Panc1 (cell line): ENCODE measurements at regions not wholly inside any gene's neighbourhood (a gene's known extent, or its start where the extent isn't known, plus 50 kb on each side); places are given as distances from the start of the nearest gene placed in this dataset.
A peak's percentile ranks its signal among the peaks of the same experiment; 100 is the strongest.

Experiments
- ATAC-seq: fragments of 200-7000 bp; cut with Tn5 transposase; 2 replicates; pipeline ENCODE4 v1.9.1; 2020; ENCODE audit warnings: mild to moderate bottlenecking, moderate library complexity
- BruUV-seq: library from RNA; stranded (reverse); fragments of 400-500 nt; replicated peaks from 2 replicates; lab custom pipeline; 2021; lab: Mats Ljungman, UMichigan
- CTCF ChIA-PET: fragments of 300-600 bp; sonication (Branson Sonifier 250); formaldehyde crosslinking; loops from one replicate; lab custom pipeline; 2022; ENCODE audit warnings: antibody characterized with exemption; lab: Charles Lee
- POLR2A ChIA-PET: fragments of 300-600 bp; sonication (Branson Sonifier 250); formaldehyde crosslinking; loops from one replicate; lab custom pipeline; 2022; ENCODE audit warnings: antibody characterized with exemption; lab: Charles Lee
- DNase-seq: peaks from one replicate; pipeline ENCODE4 v3.0.0-alpha.2; 2010; ENCODE audit warnings: low read depth, low spot score
- H3K27ac ChIP-seq: 2 replicates; pipeline ENCODE4 v1.5.1; 2011; ENCODE audit warnings: mild to moderate bottlenecking, low read length, inconsistent platforms
- H3K27me3 ChIP-seq: fragments of 200-500 bp; sonication (Bioruptor generic); 2 replicates; pipeline ENCODE4 v1.6.0; 2014; ENCODE audit warnings: low read length, inconsistent platforms; ENCODE audit not compliant: control insufficient read depth, insufficient read depth
- H3K36me3 ChIP-seq: fragments of 200-500 bp; sonication (Bioruptor generic); 2 replicates; pipeline ENCODE4 v1.5.1; 2014; ENCODE audit warnings: inconsistent platforms, mild to moderate bottlenecking, low read length, moderate library complexity; ENCODE audit not compliant: control insufficient read depth, insufficient read depth
- H3K4me1 ChIP-seq: 2 replicates; pipeline ENCODE4 v1.5.1; 2011; ENCODE audit warnings: inconsistent platforms, mild to moderate bottlenecking, low read length, moderate library complexity; ENCODE audit not compliant: control insufficient read depth, insufficient read depth
- H3K4me3 ChIP-seq, 2 experiments: 2 replicates each; pipeline ENCODE4 v1.5.1; 2011 to 2012; ENCODE audit warnings: low read depth in 2 of 2, low read length in 2 of 2, mild to moderate bottlenecking in 2 of 2, inconsistent platforms in 1 of 2, moderate library complexity in 1 of 2
- H3K9me3 ChIP-seq: fragments of 200-500 bp; sonication (Bioruptor generic); 2 replicates; pipeline ENCODE4 v1.5.1; 2014; ENCODE audit warnings: low read depth, mild to moderate bottlenecking, inconsistent platforms, low read length, moderate library complexity; ENCODE audit not compliant: control insufficient read depth, insufficient read depth
- POLR2AphosphoS5 ChIP-seq: IDR thresholded peaks from 2 replicates; pipeline ENCODE4 v1.6.1; 2012; ENCODE audit warnings: mild to moderate bottlenecking, low read depth, low read length, moderate library complexity
- SIN3A ChIP-seq: IDR thresholded peaks from 2 replicates; pipeline ENCODE4 v1.6.1; 2012; ENCODE audit warnings: low read depth, mild to moderate bottlenecking, low read length, moderate library complexity, borderline replicate concordance; ENCODE audit not compliant: insufficient read depth
- TCF7L2 ChIP-seq: IDR thresholded peaks from 2 replicates; pipeline ENCODE4 v1.6.1; 2011; ENCODE audit warnings: mild to moderate bottlenecking, low read depth, low read length, inconsistent platforms
- in situ Hi-C: cut with HindIII; loops from 2 replicates; pipeline ENCODE4 v1.10.0; 2016; ENCODE audit warnings: low sequenced_read_pairs, low pct_unique_long_range_greater_than_20kb
- intact Hi-C: fragments of 100-400 bp; cut with micrococcal nuclease; formaldehyde crosslinking; loops from one replicate; pipeline ENCODE4 v1.10.0; 2022; ENCODE audit not compliant: unreplicated experiment
- TF ChIP-seq, protein P1 (sequence below), 2 experiments: IDR thresholded peaks; 2 replicates each; pipeline ENCODE4 v1.6.1; 2011 to 2012; ENCODE audit warnings: low read depth in 2 of 2, control low read depth in 1 of 2, low read length in 1 of 2, mild to moderate bottlenecking in 1 of 2, moderate library complexity in 1 of 2; ENCODE audit not compliant: insufficient read depth in 1 of 2
- TF ChIP-seq, protein P2 (sequence below): fragments of 450-650 bp; IDR thresholded peaks from 2 replicates; pipeline ENCODE4 v1.5.1; 2017; ENCODE audit warnings: mild to moderate bottlenecking

DNA sequence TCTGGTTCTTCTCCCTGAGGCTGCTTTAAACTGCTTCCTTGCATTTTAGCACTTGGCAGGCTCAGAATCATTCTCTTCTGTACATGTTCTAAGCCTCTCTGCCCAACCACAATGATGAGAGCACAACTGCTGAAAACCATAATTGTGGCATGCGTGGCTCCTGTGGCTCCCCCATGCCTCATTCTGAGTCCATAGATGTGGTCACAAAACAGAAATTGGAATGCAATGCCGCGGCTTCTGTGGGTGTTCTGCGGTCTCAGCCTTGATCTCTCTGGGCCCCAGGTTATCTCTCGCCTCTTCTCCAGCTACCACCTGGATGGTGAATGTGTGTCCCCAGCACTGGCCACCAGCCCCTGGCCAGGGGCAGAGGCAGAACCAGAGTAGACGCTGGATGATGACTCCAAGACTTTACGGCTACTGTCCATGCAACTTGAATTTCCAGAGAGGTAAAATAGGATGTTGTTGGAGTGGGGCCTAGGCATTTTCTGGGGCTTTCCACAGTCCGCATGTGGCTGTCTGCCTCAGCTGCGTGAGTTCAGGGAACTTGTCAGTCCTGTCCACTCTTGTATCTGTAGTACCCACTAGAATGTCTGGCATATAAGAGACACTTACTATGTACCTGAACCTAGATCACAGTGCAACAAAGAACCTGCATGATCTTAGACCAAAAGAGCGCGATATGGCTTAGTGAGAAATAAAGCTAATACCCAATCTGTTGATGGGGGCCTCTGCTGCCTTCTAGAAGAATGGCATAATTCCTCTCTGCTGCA lies 52.4 kb upstream of the ADRB1 start:
- ChIA-PET POLR2A (no interaction called here), CTCF (interaction anchor here (0.5 kb wide), 1 partner anchor 55 kb away, joined by 9 read pairs; no protein-coding TSS in a partner anchor)
- H3K4me3 ChIP-seq = no peak overlapping the region
- BruUV-seq = no TSS peak
- H3K27ac ChIP-seq = no peak overlapping the region
- H3K9me3 ChIP-seq = no peaks in the 10 kb centered on the region
- in situ Hi-C loops (no loop called here), intact Hi-C loops (no loop called here)
- H3K27me3 ChIP-seq = no peaks in the 10 kb centered on the region
- no peak for ATAC-seq
- no peaks in the 10 kb centered on the region for H3K36me3 ChIP-seq
- no peak for DNase-seq
- peaks cover 3% of the 10 kb centered on the region; the same call in 1 of the 2 replicates for H3K4me1 ChIP-seq
- no peak for TF ChIP-seq POLR2AphosphoS5
- TF ChIP-seq, protein P1, sequence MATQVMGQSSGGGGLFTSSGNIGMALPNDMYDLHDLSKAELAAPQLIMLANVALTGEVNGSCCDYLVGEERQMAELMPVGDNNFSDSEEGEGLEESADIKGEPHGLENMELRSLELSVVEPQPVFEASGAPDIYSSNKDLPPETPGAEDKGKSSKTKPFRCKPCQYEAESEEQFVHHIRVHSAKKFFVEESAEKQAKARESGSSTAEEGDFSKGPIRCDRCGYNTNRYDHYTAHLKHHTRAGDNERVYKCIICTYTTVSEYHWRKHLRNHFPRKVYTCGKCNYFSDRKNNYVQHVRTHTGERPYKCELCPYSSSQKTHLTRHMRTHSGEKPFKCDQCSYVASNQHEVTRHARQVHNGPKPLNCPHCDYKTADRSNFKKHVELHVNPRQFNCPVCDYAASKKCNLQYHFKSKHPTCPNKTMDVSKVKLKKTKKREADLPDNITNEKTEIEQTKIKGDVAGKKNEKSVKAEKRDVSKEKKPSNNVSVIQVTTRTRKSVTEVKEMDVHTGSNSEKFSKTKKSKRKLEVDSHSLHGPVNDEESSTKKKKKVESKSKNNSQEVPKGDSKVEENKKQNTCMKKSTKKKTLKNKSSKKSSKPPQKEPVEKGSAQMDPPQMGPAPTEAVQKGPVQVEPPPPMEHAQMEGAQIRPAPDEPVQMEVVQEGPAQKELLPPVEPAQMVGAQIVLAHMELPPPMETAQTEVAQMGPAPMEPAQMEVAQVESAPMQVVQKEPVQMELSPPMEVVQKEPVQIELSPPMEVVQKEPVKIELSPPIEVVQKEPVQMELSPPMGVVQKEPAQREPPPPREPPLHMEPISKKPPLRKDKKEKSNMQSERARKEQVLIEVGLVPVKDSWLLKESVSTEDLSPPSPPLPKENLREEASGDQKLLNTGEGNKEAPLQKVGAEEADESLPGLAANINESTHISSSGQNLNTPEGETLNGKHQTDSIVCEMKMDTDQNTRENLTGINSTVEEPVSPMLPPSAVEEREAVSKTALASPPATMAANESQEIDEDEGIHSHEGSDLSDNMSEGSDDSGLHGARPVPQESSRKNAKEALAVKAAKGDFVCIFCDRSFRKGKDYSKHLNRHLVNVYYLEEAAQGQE (IDR thresholded peaks at IDR 0.05; ENCODE audit: insufficient read depth in 1 of 2, low read depth in 2 of 2, low read length in 1 of 2) = no peak
- TF ChIP-seq SIN3A = no peak
- TF ChIP-seq, protein P2, sequence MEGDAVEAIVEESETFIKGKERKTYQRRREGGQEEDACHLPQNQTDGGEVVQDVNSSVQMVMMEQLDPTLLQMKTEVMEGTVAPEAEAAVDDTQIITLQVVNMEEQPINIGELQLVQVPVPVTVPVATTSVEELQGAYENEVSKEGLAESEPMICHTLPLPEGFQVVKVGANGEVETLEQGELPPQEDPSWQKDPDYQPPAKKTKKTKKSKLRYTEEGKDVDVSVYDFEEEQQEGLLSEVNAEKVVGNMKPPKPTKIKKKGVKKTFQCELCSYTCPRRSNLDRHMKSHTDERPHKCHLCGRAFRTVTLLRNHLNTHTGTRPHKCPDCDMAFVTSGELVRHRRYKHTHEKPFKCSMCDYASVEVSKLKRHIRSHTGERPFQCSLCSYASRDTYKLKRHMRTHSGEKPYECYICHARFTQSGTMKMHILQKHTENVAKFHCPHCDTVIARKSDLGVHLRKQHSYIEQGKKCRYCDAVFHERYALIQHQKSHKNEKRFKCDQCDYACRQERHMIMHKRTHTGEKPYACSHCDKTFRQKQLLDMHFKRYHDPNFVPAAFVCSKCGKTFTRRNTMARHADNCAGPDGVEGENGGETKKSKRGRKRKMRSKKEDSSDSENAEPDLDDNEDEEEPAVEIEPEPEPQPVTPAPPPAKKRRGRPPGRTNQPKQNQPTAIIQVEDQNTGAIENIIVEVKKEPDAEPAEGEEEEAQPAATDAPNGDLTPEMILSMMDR = no peak
- TF ChIP-seq TCF7L2 = no peak

DNA sequence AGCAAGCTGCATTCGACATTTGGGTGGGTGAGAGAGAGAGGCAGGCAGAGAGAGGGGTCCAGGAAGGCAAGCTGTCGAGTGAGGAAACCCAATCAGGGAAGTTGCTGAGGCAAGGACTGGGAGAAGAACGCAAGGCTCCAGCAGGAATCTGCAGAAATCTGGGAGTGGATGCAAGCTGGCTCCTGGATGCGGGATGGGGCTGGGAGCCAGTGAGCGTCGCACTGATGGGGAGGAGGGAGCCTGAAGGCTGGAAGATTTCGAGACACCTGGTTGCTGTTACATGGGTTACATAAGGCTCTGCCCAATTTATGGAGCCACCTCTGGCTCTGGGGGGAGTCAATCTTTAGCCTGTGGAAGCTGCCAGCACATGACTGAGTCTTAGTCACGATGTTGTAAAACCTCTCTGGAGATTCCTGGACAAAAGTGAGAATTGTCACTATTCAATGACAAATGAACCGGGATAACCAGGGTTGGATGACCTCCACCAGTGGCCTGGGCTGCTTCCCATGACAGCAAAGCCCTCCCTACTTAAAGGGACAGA lies 51.1 kb upstream of the ADRB1 start:
- no peaks in the 10 kb centered on the region for H3K27me3 ChIP-seq
- no peaks in the 10 kb centered on the region for H3K36me3 ChIP-seq
- peaks cover 3% of the 10 kb centered on the region; the same call in 1 of the 2 replicates for H3K4me1 ChIP-seq
- TF ChIP-seq TCF7L2 (no peak), SIN3A (no peak)
- TF ChIP-seq, protein P1 (IDR thresholded peaks at IDR 0.05; ENCODE audit: insufficient read depth in 1 of 2, low read depth in 2 of 2, low read length in 1 of 2) = no peak
- no peak overlapping the region for H3K27ac ChIP-seq
- ChIA-PET POLR2A (no interaction called here), CTCF (interaction anchor here (0.6 kb wide), 1 partner anchor 173 kb away, joined by 3 read pairs; no protein-coding TSS in a partner anchor)
- in situ Hi-C loops = no loop called here
- peak; percentile 62; the same call in 1 of the 2 replicates for ATAC-seq
- H3K4me3 ChIP-seq = no peak overlapping the region
- DNase-seq = no peak
- BruUV-seq = no TSS peak
- intact Hi-C loops = no loop called here
- no peaks in the 10 kb centered on the region for H3K9me3 ChIP-seq
